Neural cell (in vitro differentiated cells): ENCODE measurements at regions not wholly inside any gene's neighbourhood (a gene's known extent, or its start where the extent isn't known, plus 50 kb on each side); places are given as distances from the start of the nearest gene placed in this dataset.

Source experiments
- H2AFZ ChIP-seq: fragments of 200-600, 300-800 bp; sonication (generic), shearing (Covaris generic); 2 replicates; pipeline ENCODE4 v1.6.0; 2014; ENCODE audit warnings: low read depth, mild to moderate bottlenecking, antibody characterized with exemption, low read length, moderate library complexity
- H3F3A ChIP-seq: fragments of 200-600 bp; shearing (Covaris generic); 2 replicates; pipeline ENCODE4 v1.6.1; 2016; ENCODE audit warnings: mild to moderate bottlenecking, moderate library complexity, mixed read lengths, antibody characterized with exemption, low read length; ENCODE audit not compliant: insufficient read depth, poor library complexity, severe bottlenecking
- H3K27ac ChIP-seq: fragments of 200-600, 300-800 bp; sonication (generic), shearing (Covaris generic); 2 replicates; pipeline ENCODE4 v1.5.1; 2014; ENCODE audit warnings: mild to moderate bottlenecking, low read length, moderate library complexity
- H3K27me3 ChIP-seq: fragments of 300-800, 200-600 bp; sonication (generic), shearing (Covaris generic); 2 replicates; pipeline ENCODE4 v1.6.0; 2014; ENCODE audit warnings: mild to moderate bottlenecking, low read depth, low read length, moderate library complexity; ENCODE audit not compliant: insufficient read depth
- H3K36me3 ChIP-seq: fragments of 300-800, 200-600 bp; sonication (generic), shearing (Covaris generic); 2 replicates; pipeline ENCODE4 v1.5.1; 2014; ENCODE audit warnings: mild to moderate bottlenecking, antibody characterized with exemption, low read length, moderate library complexity; ENCODE audit not compliant: insufficient read depth
- H3K4me2 ChIP-seq: fragments of 300-800, 200-600 bp; sonication (generic), shearing (Covaris generic); 2 replicates; pipeline ENCODE4 v1.6.0; 2014; ENCODE audit warnings: mild to moderate bottlenecking, low read length
- H3K4me3 ChIP-seq: fragments of 300-800, 200-600 bp; sonication (generic), shearing (Covaris generic); 2 replicates; pipeline ENCODE4 v1.5.1; 2014; ENCODE audit warnings: mild to moderate bottlenecking, low read length, moderate library complexity
- H3K79me2 ChIP-seq: fragments of 200-600 bp; shearing (Covaris generic); replicated peaks from 2 replicates; pipeline ENCODE4 v1.6.0; 2014; ENCODE audit warnings: mild to moderate bottlenecking, low read length, moderate library complexity; ENCODE audit not compliant: insufficient read depth
- H3K9ac ChIP-seq: fragments of 300-800, 200-600 bp; sonication (generic), shearing (Covaris generic); 2 replicates; pipeline ENCODE4 v1.6.1; 2016; ENCODE audit warnings: mild to moderate bottlenecking, low read length, mixed read lengths
- H3K9me2 ChIP-seq: fragments of 200-600 bp; shearing (Covaris generic); 2 replicates; pipeline ENCODE4 v1.6.1; 2016; ENCODE audit warnings: mild to moderate bottlenecking, low read length, mixed read lengths; ENCODE audit not compliant: insufficient read depth
- H3K9me3 ChIP-seq: fragments of 200-600, 300-800 bp; sonication (generic), shearing (Covaris generic); 2 replicates; pipeline ENCODE4 v1.6.1; 2016; ENCODE audit warnings: mild to moderate bottlenecking, mixed run types, low read length, moderate library complexity, mixed read lengths
- H4K20me1 ChIP-seq: fragments of 200-600 bp; shearing (Covaris generic); 2 replicates; pipeline ENCODE4 v1.6.1; 2016; ENCODE audit warnings: mild to moderate bottlenecking, mixed run types; ENCODE audit not compliant: insufficient read depth
- EP300 ChIP-seq: fragments of 450-650 bp; conservative IDR thresholded peaks from 2 replicates; pipeline ENCODE4 v1.6.1; 2014; ENCODE audit warnings: antibody characterized with exemption, mild to moderate bottlenecking, moderate library complexity; ENCODE audit not compliant: poor library complexity, severe bottlenecking
- EZH2 ChIP-seq: fragments of 200-600, 300-800 bp; shearing (Covaris generic), sonication (generic); IDR thresholded peaks from 2 replicates; pipeline ENCODE4 v1.6.1; 2014; ENCODE audit warnings: antibody characterized with exemption, low read length, borderline replicate concordance, mild to moderate bottlenecking; ENCODE audit not compliant: insufficient read depth, poor library complexity, severe bottlenecking
- MXI1 ChIP-seq: fragments of 450-650 bp; conservative IDR thresholded peaks from 2 replicates; pipeline ENCODE4 v1.6.1; 2014; ENCODE audit warnings: antibody characterized with exemption, mild to moderate bottlenecking; ENCODE audit not compliant: poor library complexity, severe bottlenecking
- POLR2AphosphoS5 ChIP-seq: IDR thresholded peaks from 2 replicates; pipeline ENCODE4 v1.6.1; 2012
- RAD21 ChIP-seq: fragments of 450-650 bp; conservative IDR thresholded peaks from 2 replicates; pipeline ENCODE4 v1.6.1; 2014; ENCODE audit warnings: antibody characterized with exemption, mild to moderate bottlenecking, moderate library complexity
- REST ChIP-seq: IDR thresholded peaks from 2 replicates; pipeline ENCODE4 v1.6.1; 2012; ENCODE audit warnings: borderline replicate concordance
- SMC3 ChIP-seq: fragments of 450-650 bp; conservative IDR thresholded peaks from 2 replicates; pipeline ENCODE4 v1.6.1; 2014; ENCODE audit warnings: antibody characterized with exemption, mild to moderate bottlenecking, moderate library complexity; ENCODE audit not compliant: poor library complexity
- TAF1 ChIP-seq: IDR thresholded peaks from 2 replicates; pipeline ENCODE4 v1.6.1; 2012; ENCODE audit warnings: low read depth
- TF ChIP-seq, protein P1 (sequence below): fragments of 450-650 bp; IDR thresholded peaks from 2 replicates; pipeline ENCODE4 v1.5.1; 2014; ENCODE audit warnings: antibody characterized with exemption, mild to moderate bottlenecking, moderate library complexity; ENCODE audit not compliant: poor library complexity, severe bottlenecking

- Histone ChIP-seq H3K36me3 (no peaks in the 10 kb centered on the region), H3K27ac (no peak overlapping the region), H2AFZ (no peak overlapping the region), H3K27me3 (no peaks in the 10 kb centered on the region), H3K4me3 (no peak overlapping the region), H3K79me2 (no peaks in the 10 kb centered on the region), H3K9me3 (no peaks in the 10 kb centered on the region), H3F3A (no peaks in the 10 kb centered on the region), H4K20me1 (no peaks in the 10 kb centered on the region), H3K9me2 (no peaks in the 10 kb centered on the region), H3K4me2 (no peak overlapping the region), H3K9ac (no peak overlapping the region)
- TF ChIP-seq REST: no peak
- TF ChIP-seq POLR2AphosphoS5: no peak
- TF ChIP-seq TAF1: no peak
- TF ChIP-seq RAD21: no peak
- no peak for TF ChIP-seq MXI1
- TF ChIP-seq EP300: no peak
- TF ChIP-seq, protein P1, sequence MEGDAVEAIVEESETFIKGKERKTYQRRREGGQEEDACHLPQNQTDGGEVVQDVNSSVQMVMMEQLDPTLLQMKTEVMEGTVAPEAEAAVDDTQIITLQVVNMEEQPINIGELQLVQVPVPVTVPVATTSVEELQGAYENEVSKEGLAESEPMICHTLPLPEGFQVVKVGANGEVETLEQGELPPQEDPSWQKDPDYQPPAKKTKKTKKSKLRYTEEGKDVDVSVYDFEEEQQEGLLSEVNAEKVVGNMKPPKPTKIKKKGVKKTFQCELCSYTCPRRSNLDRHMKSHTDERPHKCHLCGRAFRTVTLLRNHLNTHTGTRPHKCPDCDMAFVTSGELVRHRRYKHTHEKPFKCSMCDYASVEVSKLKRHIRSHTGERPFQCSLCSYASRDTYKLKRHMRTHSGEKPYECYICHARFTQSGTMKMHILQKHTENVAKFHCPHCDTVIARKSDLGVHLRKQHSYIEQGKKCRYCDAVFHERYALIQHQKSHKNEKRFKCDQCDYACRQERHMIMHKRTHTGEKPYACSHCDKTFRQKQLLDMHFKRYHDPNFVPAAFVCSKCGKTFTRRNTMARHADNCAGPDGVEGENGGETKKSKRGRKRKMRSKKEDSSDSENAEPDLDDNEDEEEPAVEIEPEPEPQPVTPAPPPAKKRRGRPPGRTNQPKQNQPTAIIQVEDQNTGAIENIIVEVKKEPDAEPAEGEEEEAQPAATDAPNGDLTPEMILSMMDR: no peak
- TF ChIP-seq SMC3: no peak
- no peak for TF ChIP-seq EZH2
These were observed 313.0 kb upstream of the DEFB112 start for GRCh38 chr6:50362706-50363105.

DNA sequence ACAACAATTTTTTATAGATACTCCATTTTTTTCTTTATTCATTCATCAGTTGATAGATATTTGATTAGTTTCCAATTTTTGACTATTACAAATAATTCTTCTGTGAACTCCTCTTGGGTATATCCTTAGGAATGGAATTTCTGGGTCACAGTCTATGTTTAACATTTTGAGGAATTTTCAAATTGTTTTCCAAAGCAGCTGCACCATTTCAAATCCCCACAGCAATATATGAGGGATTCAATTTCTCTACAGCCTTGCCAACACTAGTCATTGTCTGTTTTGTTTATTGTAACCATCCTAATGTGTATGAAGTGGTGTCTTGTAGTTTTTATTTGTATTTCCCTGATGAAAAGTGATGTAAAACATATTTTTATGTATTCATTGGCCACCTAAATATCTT lies 320.3 kb upstream of the DEFB112 start:
- Histone ChIP-seq H3K9ac (no peak overlapping the region), H2AFZ (no peak overlapping the region), H3K9me2 (no peaks in the 10 kb centered on the region), H3K4me2 (no peak overlapping the region), H3K27ac (no peak overlapping the region), H4K20me1 (no peaks in the 10 kb centered on the region), H3K79me2 (no peaks in the 10 kb centered on the region), H3F3A (no peaks in the 10 kb centered on the region), H3K4me3 (no peak overlapping the region), H3K9me3 (no peaks in the 10 kb centered on the region), H3K27me3 (no peaks in the 10 kb centered on the region), H3K36me3 (no peaks in the 10 kb centered on the region)
- TF ChIP-seq MXI1 (no peak), SMC3 (no peak), EZH2 (no peak), POLR2AphosphoS5 (no peak), REST (no peak), EP300 (no peak), TAF1 (no peak), RAD21 (no peak)
- TF ChIP-seq, protein P1: no peak
